Activated CD8-positive, alpha-beta memory T cell treated with anti-CD3 and anti-CD28 coated beads for 36 hours (primary cell): ENCODE measurements at regions not wholly inside any gene's neighbourhood (a gene's known extent, or its start where the extent isn't known, plus 50 kb on each side); places are given as distances from the start of the nearest gene placed in this dataset.

ENCODE experiments used
- CTCF ChIA-PET: fragments of 350-600 bp; sonication (Branson Sonifier 250); formaldehyde crosslinking; loops from one replicate; lab custom pipeline; 2021; ENCODE audit warnings: antibody characterized with exemption; lab: Charles Lee
- POLR2A ChIA-PET: fragments of 350-600 bp; sonication (Branson Sonifier 250); formaldehyde crosslinking; loops from one replicate; lab custom pipeline; 2021; ENCODE audit warnings: antibody characterized with exemption; lab: Charles Lee

GRCh38 chr2:103254611-103255010, 492.8 kb downstream of the TMEM182 start:
- CTCF ChIA-PET: no interaction called here
- POLR2A ChIA-PET: no interaction called here

GRCh38 chr2:103264058-103264768, 502.4 kb downstream of the TMEM182 start:
- CTCF ChIA-PET: no interaction called here
- POLR2A ChIA-PET: no interaction called here

- ChIA-PET POLR2A (no interaction called here), CTCF (no interaction called here)
Measured at GRCh38 chr2:103265521-103265920, 503.7 kb downstream of the TMEM182 start.

GRCh38 chr2:103268841-103269498, 507.1 kb downstream of the TMEM182 start:
- ChIA-PET CTCF (no interaction called here), POLR2A (no interaction called here)

GRCh38 chr2:103276869-103277268, 515.0 kb downstream of the TMEM182 start:
- CTCF ChIA-PET: no interaction called here
- POLR2A ChIA-PET: no interaction called here

GRCh38 chr2:103284750-103285149, 522.9 kb downstream of the TMEM182 start:
- ChIA-PET POLR2A (no interaction called here), CTCF (no interaction called here)

GRCh38 chr2:103285354-103285753, 523.5 kb downstream of the TMEM182 start:
- CTCF ChIA-PET: no interaction called here

GRCh38 chr2:103287746-103288145, 525.9 kb downstream of the TMEM182 start:
- ChIA-PET POLR2A (no interaction called here), CTCF (no interaction called here)

More at GRCh38 chr2:103285354-103285753, 523.5 kb downstream of the TMEM182 start:
- POLR2A ChIA-PET: no interaction called here

GRCh38 chr2:103288696-103289095, 526.9 kb downstream of the TMEM182 start:
- ChIA-PET CTCF (no interaction called here), POLR2A (no interaction called here)

- CTCF ChIA-PET: no interaction called here
Measured at GRCh38 chr2:103289105-103289725, 527.4 kb downstream of the TMEM182 start.

GRCh38 chr2:103292573-103292972, 530.7 kb downstream of the TMEM182 start:
- ChIA-PET POLR2A (no interaction called here), CTCF (no interaction called here)

More at GRCh38 chr2:103289105-103289725, 527.4 kb downstream of the TMEM182 start:
- POLR2A ChIA-PET: no interaction called here

- ChIA-PET CTCF (no interaction called here), POLR2A (no interaction called here)
Measured at GRCh38 chr2:103293067-103293741, 531.4 kb downstream of the TMEM182 start.

- ChIA-PET POLR2A (no interaction called here), CTCF (no interaction called here)
Measured at GRCh38 chr2:103293742-103294077, 531.9 kb downstream of the TMEM182 start.

GRCh38 chr2:103294420-103294819, 532.6 kb downstream of the TMEM182 start:
- POLR2A ChIA-PET: no interaction called here
- CTCF ChIA-PET: no interaction called here

- ChIA-PET CTCF (no interaction called here), POLR2A (no interaction called here)
Measured at GRCh38 chr2:103295591-103295990, 533.8 kb downstream of the TMEM182 start.

- ChIA-PET CTCF (no interaction called here), POLR2A (no interaction called here)
Measured at GRCh38 chr2:103324671-103325070, 562.8 kb downstream of the TMEM182 start.

GRCh38 chr2:103327386-103327785, 565.6 kb downstream of the TMEM182 start:
- POLR2A ChIA-PET: no interaction called here
- CTCF ChIA-PET: no interaction called here

GRCh38 chr2:103327966-103328365, 566.1 kb downstream of the TMEM182 start:
- CTCF ChIA-PET: no interaction called here
- POLR2A ChIA-PET: no interaction called here

GRCh38 chr2:103335403-103335802, 573.6 kb downstream of the TMEM182 start:
- ChIA-PET POLR2A (no interaction called here), CTCF (no interaction called here)

- ChIA-PET POLR2A (no interaction called here), CTCF (no interaction called here)
Measured at GRCh38 chr2:103338819-103339218, 577.0 kb downstream of the TMEM182 start.
